ENCODE measurements at regions not wholly inside any gene's neighbourhood (a gene's known extent, or its start where the extent isn't known, plus 50 kb on each side); places are given as distances from the start of the nearest gene placed in this dataset.
"Not testable (repeated sequence)": the region's sequence is repeated elsewhere in the genome, so short reads cannot be mapped to it uniquely, and the experiment has no call there.

DNA sequence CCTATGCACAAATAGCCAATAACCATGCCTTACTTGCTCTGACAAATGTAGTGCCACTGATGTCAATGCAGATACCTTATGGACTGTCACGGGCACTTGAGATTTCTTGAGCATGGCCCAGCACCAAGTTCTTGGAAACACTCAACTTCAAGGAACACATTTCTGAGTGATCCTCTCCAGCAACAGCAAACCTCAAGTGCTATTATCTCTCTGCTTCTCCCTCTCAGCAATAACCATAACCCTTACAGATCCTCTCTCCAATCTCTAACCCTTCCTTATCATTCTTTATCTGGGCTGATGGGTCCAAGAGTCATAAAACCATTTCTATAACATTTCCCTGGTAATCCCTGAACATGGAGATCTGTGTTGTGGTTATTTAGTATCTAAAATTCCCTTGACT, 266.9 kb upstream of the STXBP5 start:
- DNase-seq (ENCODE audit: low spot score), result no peak

DNA sequence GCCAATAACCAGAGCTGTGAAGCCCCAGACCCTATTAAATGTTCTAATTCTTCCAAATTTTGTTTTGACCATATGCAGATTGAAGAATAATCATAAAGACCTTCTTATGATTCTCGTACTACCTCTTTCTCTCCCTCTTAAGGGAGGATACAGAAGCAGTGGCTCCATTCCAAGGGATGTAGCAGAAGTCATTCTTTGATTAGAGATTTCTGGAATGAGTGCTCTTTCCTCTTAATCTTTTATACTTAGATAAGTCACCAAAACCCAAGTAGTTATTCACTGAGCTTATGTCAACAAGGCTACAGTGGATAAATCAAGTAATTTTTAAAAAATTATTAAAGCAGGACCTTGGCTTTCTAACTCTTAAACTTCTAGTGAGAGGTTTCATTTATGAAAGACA, 266.0 kb upstream of the STXBP5 start:
- no peak for DNase-seq (ENCODE audit: low spot score)

DNA sequence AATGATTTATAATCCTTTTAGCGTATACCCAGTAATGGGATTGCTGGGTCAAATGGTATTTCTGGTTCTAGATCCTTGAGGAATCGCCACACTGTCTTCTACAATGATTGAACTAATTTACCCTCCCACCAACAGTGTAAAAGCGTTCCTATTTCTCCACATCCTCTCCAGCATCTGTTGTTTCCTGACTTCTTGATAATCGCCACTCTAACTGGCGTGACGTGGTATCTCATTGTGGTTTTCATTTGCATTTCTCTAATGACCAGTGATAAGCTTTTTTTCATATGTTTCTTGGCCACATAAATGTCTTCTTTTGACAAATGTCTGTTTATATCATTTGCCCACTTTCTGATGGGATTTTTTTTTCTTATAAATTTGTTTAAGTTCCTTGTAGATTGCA, 264.8 kb upstream of the STXBP5 start:
- not testable (repeated sequence) for DNase-seq (ENCODE audit: low spot score)

DNA sequence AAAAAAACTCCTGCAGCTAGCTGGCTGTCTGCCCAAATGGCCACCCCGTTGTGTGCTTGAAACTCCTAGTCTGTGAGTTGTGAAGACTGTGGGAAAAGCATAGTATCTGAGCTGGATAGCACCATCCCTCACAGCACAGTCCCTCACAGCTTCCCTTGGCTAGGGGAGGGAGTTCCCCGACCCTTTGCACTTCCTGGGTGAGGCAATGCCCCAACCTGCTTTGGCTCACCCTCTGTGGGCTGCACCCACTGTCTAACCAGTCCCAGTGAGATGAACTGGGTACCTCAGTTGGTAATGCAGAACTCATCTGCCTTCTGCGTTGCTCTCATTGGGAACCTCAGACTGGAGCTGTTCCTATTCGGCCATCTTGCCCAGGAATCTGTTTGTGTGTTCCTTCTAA, 260.6 kb upstream of the STXBP5 start:
- no peak for DNase-seq (ENCODE audit: low spot score)

DNA sequence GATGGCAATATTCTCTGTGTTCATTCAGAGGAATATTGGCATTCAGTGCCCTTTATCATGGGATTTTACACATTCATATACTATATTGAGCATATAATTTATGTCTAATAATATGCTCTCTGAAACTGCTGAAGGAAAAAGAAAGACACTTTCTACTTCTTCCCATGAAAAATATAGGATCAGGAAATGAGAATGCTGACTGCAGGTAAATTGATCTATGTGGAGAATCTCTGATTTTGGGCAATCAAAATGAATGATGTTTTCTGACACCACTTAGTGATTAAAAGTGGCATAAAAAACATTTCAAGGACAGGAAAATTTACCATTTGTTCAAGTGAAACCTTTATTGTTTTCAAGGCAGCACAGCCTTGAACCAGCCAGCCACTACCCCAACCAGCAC, 260.1 kb upstream of the STXBP5 start:
- DNase-seq (ENCODE audit: low spot score), result no peak

DNA sequence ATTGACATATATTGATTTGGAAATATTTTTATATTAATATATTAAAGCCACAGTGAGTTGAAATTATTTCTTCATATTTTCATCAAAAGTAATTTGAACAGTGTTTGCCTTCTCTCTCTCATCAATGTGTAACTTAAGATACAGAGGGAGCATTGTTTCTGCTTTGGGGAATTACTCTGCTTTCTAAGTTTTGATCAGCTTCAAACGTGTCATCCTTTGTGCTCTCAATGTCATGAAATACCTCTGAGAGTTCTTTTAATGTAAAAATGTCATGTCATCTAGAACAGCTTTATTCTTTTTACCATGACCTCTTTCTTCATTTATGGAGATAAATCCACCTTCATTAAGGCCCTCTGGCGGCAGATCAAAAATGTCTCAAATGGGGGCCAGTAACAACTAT, 259.4 kb upstream of the STXBP5 start:
- DNase-seq (ENCODE audit: low spot score), result no peak

DNA sequence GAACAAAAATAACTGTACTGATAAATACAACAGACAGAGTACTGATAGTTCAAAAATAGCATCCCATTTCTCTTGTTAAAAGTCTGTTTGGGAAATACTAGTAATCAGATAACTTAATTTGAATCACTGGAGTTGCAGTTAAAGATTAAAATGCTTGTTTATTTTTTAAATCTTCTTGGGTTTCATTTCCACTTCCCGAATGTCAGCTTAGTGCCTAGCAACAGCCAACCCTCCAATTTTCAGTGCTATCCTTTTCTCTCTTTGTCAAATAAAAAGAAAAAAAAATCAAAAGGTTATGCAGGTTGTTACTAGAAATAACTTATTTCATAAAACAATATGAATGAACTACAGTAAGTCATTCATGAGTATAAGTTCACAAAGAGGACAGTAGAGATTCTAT, 257.7 kb upstream of the STXBP5 start:
- DNase-seq (ENCODE audit: low spot score), result no peak

DNA sequence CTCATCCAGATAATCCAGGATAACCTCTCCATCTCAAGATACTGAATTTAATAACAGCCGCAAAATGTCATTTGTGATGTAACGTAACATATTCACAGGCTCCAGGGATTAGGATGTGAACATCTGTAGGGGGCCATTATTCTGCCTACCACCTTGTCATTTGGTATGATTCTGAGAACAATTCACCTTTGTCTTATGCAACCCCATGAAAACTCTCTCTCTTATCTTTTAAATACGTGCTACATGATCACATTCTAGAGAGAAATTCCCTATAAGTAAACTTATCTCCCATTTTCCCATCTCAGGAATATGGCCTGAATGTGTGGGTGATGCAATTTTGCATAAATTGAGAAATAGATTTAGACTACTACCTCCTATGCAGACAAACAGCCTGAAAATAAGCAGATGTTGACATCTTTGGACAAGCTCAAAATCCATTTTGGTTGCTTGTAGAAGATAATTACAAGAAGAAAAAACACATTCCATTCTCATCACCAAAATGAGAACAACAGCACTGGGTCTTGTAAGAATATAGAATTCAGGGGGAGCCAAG, 255.4 kb upstream of the STXBP5 start:
- DNase-seq (ENCODE audit: low spot score), result no peak

DNA sequence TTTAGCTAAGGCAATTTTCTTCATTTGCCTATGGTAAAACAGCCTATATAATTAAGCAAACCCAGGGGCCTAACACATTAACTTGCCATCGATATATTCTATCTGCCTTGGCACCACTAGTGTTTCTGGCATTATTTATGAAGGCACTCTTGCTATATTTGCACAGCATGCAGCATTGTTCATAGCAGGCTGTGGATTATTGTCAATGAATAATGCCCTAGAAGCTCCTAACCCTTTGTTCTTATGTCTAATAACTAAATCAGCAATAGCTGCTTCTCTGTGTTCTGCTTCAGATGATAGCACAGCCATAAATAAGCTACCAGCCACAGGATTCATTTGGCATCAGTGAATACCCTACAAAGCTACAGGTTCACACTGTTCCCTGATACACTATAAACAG, 254.8 kb upstream of the STXBP5 start:
- no peak for DNase-seq (ENCODE audit: low spot score)

DNA sequence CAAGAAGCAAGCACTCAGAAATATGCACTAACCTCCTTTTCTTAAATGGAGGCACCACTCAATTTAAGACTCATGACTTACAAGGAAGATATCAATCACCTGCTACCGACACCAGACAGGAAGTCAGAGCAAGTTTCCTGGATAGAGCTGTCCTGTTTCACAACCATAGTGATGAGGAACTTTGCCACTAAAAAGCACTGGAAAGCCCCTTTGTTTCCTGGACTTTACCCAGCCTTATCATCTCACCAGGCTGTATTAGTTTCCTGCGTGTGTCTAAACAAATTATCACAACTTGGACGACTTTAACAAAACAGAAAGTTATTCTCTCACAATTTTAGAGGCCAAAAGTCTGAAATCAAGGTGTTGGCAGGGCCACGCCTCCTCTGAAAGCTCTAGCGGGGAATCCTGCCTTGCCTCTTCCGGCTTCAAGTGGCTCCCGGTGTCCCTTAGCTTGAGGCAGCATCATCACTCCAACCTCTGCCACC, 253.8 kb upstream of the STXBP5 start:
- DNase-seq (ENCODE audit: low spot score), result peak; percentile 53

DNA sequence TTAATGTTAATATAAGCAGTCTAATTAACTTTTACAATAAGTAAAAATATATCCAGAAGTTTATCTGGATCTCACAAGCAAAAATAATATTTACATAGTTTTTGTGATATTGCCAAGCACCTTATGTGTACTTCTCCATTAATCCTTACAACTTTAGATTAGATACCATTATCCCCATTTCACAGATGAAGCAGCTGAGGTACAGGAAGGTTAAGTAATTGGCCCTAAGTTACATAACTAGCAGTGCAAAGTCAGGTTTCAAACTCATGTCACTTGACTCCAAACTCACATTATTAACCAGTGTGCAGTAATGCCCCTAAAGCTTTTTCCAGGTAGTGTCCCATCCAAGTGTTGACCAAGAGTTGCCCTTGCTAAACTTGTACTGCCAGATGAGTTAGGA, 248.6 kb upstream of the STXBP5 start:
- DNase-seq (ENCODE audit: low spot score), result no peak

DNA sequence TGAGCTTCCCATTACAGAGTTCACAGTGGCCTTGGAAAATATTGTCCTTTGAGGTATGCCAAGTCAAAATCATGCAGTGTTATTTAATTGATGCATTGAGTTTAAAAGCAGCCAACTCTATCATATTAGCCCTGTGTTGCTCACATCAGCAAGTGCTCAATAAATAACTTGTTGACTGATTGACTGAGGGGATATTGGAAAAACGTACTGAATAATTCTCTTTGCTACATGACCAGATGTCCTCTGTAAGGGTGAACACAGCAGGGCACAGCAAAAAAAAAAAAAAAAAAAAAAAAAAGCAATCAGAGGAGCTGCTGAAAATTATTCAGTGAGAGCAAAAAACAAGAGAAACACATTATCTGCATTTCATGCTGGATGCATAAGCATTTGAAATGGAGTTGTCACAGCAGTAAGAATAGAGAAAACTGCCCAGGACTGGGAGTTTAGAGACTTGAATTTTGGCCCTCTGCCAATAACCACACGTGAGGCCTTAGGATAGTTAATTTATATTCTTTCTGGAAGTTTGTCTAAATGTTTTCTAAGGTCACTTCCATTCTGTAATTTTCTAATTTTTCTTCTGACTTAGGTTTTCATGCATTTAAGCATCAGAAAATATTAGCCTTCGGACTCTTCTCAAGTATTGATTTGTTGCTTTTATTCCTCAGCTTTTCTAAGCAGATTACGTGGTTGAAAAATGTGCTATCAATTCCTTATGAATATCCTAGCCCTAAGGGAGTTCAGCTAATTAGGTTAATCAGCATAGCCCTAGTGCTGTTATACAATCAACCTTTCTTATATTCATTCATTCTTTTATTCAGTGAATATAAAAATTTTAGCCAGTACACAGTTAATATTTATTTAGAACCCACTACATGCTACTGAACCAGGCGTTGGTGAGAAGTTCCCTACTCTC, 246.8 kb upstream of the STXBP5 start:
- no peak for DNase-seq (ENCODE audit: low spot score)

DNA sequence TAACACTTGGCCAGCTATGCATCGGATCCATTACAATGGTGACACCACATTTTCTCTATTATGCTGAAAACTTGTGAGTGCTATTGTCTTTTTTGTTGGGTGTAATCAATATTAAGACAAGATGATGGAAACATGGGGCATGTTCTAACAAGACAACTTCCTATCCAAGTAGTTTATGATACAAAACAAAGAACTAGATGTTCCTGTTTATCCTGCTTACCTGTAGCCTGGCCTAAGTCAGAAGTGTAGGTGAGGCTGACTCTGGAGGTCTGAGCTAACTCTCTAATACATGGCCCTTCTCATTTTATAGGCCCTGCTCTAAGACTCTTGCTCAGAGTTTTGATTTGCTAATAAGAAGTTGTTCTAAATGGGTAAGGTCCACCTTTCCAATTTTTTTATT, 242.4 kb upstream of the STXBP5 start:
- DNase-seq (ENCODE audit: low spot score), result no peak

DNA sequence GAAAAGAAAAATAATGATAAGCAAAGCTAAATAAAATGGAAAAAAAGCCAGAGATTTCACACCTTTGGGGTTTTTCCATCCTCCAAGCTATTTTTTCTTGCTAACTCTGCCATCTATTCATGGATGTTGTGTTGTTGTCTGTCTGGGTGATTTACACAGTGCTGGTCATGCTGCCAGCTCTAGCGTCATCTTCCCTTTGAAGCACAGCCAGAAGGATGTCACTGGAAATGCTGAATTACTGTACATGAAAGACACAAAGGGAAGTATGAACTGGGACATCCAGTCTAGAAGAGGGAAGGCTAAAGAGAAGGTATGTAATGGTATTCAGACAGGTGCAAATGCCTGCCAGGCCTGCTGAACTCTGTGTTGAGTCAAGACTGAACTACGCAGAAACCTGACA, 241.9 kb upstream of the STXBP5 start:
- DNase-seq (ENCODE audit: low spot score), result no peak

DNA sequence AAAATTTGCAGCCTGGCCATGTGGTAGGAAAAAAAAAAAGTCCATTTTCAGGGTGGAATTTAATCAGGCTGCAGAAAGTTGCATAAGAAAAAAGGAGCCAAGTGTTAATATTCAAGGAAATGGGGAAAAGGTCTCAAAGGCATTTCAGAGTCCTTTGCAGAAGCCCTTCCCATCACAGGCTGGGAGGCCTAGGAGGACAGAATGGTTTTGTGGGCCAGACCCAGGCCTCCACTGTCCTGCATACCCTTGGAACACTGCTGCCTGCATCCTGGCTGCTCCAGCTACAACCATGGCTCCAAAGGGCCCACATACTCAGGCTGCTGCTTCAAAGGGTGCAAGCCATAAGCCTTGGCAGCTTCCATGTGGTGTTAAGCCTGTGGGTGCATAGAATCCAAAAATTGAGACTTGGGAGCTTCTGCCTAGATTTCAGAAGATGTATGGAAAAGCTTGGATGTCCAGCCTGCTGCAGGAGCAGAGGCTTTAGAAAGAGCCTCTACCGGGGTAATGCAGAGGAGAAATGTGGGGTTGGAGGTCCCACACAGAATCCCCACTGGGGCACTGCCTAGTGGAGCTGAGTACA, 239.0 kb upstream of the STXBP5 start:
- DNase-seq (ENCODE audit: low spot score), result no peak

DNA sequence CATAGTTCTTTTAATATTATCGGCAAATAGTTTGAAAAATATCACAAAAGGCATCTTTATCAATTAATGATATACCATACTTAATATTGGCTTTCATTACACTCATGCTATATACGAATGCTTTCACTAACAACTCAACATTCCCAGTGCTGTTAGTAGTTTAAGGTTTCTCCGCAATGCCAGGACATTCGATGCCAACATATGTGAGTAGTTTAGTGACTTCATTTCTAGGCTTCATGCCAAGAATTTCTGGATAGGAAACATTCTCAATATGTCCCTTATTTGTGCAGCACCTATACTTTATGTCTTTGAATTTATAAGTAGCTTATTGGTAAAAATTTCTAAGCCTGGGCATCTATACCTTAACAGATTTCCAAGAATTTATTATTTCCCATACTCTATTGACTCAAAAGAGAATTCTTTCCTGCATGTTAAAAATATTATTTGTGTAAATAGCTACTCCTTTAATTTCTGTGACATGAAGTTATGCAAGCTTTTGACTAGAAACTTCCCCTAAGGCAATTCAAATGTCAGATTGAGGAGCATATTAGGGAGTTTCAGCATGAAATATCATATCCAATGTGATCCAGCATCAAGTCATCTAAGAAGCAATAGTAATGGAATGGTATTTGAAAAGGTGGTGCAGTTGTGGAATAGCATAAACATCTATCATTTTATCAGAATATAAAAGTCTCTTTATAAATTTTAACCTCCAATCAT, 236.0 kb upstream of the STXBP5 start:
- no peak for DNase-seq (ENCODE audit: low spot score)

DNA sequence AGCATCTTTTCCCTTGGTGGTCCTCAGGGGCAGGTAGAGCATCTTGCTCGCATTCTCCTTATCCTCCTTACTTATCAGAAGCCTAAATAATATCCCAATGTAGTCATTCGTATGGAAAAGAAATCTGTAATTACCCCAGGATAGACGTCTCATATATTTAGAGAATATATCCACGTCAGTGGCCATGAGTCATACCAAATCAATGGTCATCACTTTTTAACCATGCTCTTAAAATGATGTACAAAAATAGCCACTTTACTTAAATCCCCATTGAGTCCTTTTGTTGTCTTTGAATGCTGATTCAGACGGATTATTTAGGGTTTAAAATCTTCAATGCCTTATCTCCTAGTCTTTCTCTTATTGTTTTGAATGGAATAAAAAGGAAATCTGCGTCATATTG, 231.7 kb upstream of the STXBP5 start:
- DNase-seq (ENCODE audit: low spot score), result no peak

DNA sequence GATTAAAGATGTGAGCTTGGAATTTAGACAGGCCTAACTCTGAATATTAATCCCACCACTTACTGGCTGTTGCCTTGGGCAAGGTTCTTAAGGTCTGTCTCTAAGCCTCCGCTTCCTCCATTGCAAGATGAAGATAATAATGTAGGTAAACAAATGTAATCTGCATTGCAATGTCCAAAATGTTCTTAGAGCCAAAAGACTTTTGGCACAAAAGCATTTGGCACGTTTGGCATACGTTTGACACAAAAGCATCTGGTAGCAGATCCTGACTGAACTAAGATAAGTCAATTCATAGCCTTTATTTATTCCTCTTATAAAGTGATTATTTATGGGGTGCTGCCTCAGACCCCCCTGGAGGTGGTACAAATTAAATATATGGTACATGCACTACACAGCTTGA, 229.9 kb upstream of the STXBP5 start:
- no peak for DNase-seq (ENCODE audit: low spot score)

DNA sequence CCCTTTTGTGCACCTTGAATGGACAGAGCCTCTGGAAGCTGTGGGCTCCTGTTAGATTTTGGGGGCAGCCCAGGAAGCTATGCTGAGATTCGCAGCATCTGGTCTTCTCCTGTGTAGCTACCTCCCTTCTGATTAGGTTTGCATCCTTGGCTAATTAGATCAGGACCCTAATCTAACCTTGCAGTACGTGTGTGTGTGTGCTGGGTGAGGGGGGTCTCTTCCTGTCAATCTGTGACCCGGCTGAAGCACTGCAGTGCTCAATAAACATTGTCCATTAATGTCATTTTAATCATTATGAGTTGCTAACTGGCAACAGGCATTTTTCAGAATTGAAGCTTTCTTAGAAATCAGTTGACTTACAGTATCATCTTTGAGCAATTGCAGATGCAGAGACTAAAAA, 229.1 kb upstream of the STXBP5 start:
- DNase-seq (ENCODE audit: low spot score), result no peak

DNA sequence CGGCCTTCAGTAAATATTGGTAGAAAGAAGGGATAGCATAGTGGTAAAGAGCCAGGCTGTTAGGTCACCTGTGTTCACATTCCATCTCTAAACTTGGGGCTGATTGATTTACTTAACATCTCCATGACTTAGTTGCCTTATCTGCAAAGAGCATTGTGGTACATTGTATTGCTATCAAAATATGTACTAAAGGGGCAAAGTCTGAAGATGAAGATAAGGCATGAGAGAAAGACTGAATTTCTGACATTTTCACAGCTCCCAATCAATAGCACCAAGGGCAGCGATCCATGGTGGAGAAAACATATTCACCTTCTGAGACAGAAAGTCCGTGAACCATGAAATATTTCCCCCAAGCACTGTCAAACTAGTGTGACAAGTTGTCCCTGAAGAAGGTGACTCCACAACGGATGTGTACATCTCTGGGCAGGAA, 223.3 kb upstream of the STXBP5 start:
- peak; percentile 45 for DNase-seq (ENCODE audit: low spot score)

DNA sequence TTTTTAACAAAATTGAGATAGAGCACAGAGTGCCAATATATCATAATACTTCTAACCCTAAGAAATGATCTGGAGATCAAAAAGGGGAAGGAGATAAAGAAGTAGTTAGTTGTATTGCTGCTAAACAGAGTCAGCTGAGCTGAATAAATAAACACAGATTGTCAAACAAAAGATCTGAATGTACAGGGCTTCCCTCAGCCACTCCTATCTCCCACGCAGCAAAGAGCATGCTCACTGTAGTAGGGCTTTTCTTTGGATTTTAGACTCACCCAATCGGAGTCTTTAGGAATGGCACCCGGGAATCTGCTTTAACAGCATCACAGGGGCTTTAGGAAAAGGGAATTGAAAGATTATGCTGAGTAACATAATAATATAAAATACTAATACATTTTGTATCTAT, 222.2 kb upstream of the STXBP5 start:
- peak; percentile 29 for DNase-seq (ENCODE audit: low spot score)

DNA sequence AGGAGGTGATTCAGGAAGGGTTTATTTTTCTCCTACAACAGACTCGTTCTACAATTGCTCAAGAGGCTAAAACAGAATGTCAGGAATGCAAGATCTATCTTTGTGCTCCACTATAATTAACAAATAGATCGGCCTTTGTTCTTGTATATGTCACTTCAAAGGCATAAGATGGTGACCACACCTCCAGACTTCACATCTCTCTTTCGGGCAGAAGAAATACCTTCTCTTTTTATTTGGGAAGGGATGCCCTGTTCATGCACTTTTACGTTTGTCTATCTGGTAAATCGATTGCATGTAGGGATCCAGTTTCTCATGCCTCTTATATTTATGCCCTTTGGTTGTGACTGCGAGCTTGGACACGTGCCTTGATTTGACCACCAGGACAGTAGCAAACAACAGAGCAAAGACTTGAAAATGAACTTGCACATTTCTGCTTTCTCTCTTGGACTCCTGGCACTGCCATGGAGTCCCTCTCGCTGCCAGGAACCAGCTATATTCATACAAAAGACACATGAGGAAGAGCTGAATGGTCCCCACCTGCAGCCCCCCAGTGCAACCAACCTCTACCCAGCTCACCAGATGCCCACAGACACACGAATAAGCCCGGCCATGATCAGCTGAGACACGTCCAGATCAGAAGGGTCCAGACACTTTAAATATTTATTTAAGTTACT, 219.8 kb upstream of the STXBP5 start:
- DNase-seq (ENCODE audit: low spot score), result no peak
